H9 (cell line): ENCODE measurements at regions not wholly inside any gene's neighbourhood (a gene's known extent, or its start where the extent isn't known, plus 50 kb on each side); places are given as distances from the start of the nearest gene placed in this dataset.

Source experiments
- DNase-seq: peaks from one replicate; pipeline ENCODE4 v3.0.0-alpha.2; 2017
- H2AFZ ChIP-seq: one replicate; pipeline ENCODE4 v1.6.1; 2013; ENCODE audit warnings: mild to moderate bottlenecking, low read length, control low read depth, moderate library complexity
- H2AK5ac ChIP-seq: 2 replicates; pipeline ENCODE4 v1.6.1; 2013; ENCODE audit warnings: low read length, control low read depth, mixed read lengths; ENCODE audit not compliant: insufficient read length
- H2BK120ac ChIP-seq: one replicate; pipeline ENCODE4 v1.6.1; 2013; ENCODE audit warnings: low read depth, mild to moderate bottlenecking, low read length, control low read depth, inconsistent platforms; ENCODE audit not compliant: poor library complexity, severe bottlenecking
- H2BK12ac ChIP-seq: 2 replicates; pipeline ENCODE4 v1.6.1; 2013; ENCODE audit warnings: low read length, control low read depth, mixed read lengths, low read depth; ENCODE audit not compliant: insufficient read length
- H2BK15ac ChIP-seq: 2 replicates; pipeline ENCODE4 v1.6.1; 2013; ENCODE audit warnings: low read depth, low read length, control low read depth
- H2BK20ac ChIP-seq: one replicate; pipeline ENCODE4 v1.6.1; 2013; ENCODE audit warnings: low read depth, mild to moderate bottlenecking, low read length, control low read depth, inconsistent platforms; ENCODE audit not compliant: poor library complexity, severe bottlenecking
- H2BK5ac ChIP-seq: 2 replicates; pipeline ENCODE4 v1.6.1; 2013; ENCODE audit warnings: low read length, control low read depth, mixed read lengths; ENCODE audit not compliant: insufficient read length
- H3K14ac ChIP-seq: 2 replicates; pipeline ENCODE4 v1.6.1; 2013; ENCODE audit warnings: low read length, control low read depth; ENCODE audit not compliant: insufficient read depth
- H3K18ac ChIP-seq: 2 replicates; pipeline ENCODE4 v1.6.1; 2013; ENCODE audit warnings: low read depth, mild to moderate bottlenecking, mixed read lengths, low read length, control low read depth; ENCODE audit not compliant: insufficient read length
- H3K23ac ChIP-seq: 2 replicates; pipeline ENCODE4 v1.6.1; 2013; ENCODE audit warnings: low read length, control low read depth, mixed read lengths, low read depth; ENCODE audit not compliant: insufficient read length
- H3K23me2 ChIP-seq: 2 replicates; pipeline ENCODE4 v1.6.1; 2013; ENCODE audit warnings: low read depth, mild to moderate bottlenecking, mixed read lengths, low read length, control low read depth; ENCODE audit not compliant: insufficient read length, poor library complexity, severe bottlenecking
- H3K27ac ChIP-seq: 2 replicates; pipeline ENCODE4 v1.5.1; 2013; ENCODE audit warnings: low read length, control low read depth, mixed read lengths, low read depth; ENCODE audit not compliant: insufficient read length
- H3K27me3 ChIP-seq: 2 replicates; pipeline ENCODE4 v1.6.1; 2013; ENCODE audit warnings: low read length, control low read depth, inconsistent platforms; ENCODE audit not compliant: insufficient read depth
- H3K4ac ChIP-seq: 2 replicates; pipeline ENCODE4 v1.6.1; 2013; ENCODE audit warnings: low read depth, mild to moderate bottlenecking, control low read depth, inconsistent platforms, low read length, moderate library complexity
- H3K4me1 ChIP-seq: 2 replicates; pipeline ENCODE4 v1.6.1; 2013; ENCODE audit warnings: low read length, control low read depth, inconsistent platforms; ENCODE audit not compliant: insufficient read depth
- H3K4me2 ChIP-seq: 2 replicates; pipeline ENCODE4 v1.6.1; 2013; ENCODE audit warnings: low read length, control low read depth, mixed read lengths; ENCODE audit not compliant: insufficient read length, insufficient read depth
- H3K56ac ChIP-seq: 2 replicates; pipeline ENCODE4 v1.6.1; 2013; ENCODE audit warnings: low read depth, mild to moderate bottlenecking, mixed read lengths, low read length, control low read depth; ENCODE audit not compliant: insufficient read length
- H3K79me1 ChIP-seq: 2 replicates; pipeline ENCODE4 v1.6.1; 2013; ENCODE audit warnings: low read depth, mild to moderate bottlenecking, moderate library complexity, low read length, control low read depth, inconsistent platforms; ENCODE audit not compliant: insufficient read depth, poor library complexity, severe bottlenecking
- H3K79me2 ChIP-seq: 2 replicates; pipeline ENCODE4 v1.6.1; 2013; ENCODE audit warnings: low read length, control low read depth, inconsistent platforms; ENCODE audit not compliant: insufficient read depth
- H3K9ac ChIP-seq: 2 replicates; pipeline ENCODE4 v1.6.1; 2013; ENCODE audit warnings: low read length, control low read depth, mixed read lengths; ENCODE audit not compliant: insufficient read length; ENCODE audit errors: extremely low read depth
- H3K9me3 ChIP-seq: one replicate; pipeline ENCODE4 v1.6.1; 2013; ENCODE audit warnings: low read depth, low read length, inconsistent platforms; ENCODE audit not compliant: control insufficient read depth
- H3T11ph ChIP-seq: one replicate; pipeline ENCODE4 v1.6.1; 2013; ENCODE audit warnings: mild to moderate bottlenecking, low read length, control low read depth, inconsistent platforms
- H4K20me1 ChIP-seq: one replicate; pipeline ENCODE4 v1.6.1; 2013; ENCODE audit not compliant: control insufficient read depth, insufficient read length, insufficient read depth
- H4K5ac ChIP-seq: 2 replicates; pipeline ENCODE4 v1.6.1; 2013; ENCODE audit warnings: low read depth, mild to moderate bottlenecking, mixed read lengths, low read length, control low read depth; ENCODE audit not compliant: insufficient read length
- H4K8ac ChIP-seq: replicated peaks from 2 replicates; pipeline ENCODE4 v1.6.1; 2013; ENCODE audit warnings: low read length, control low read depth, mixed read lengths, low read depth; ENCODE audit not compliant: insufficient read length
- H4K91ac ChIP-seq: 2 replicates; pipeline ENCODE4 v1.6.1; 2013; ENCODE audit warnings: low read depth, mild to moderate bottlenecking, moderate library complexity, mixed read lengths, low read length, control low read depth; ENCODE audit not compliant: insufficient read length
- H3K27ac Mint-ChIP-seq, 3 experiments: 2 replicates in 2 of 3; 3 replicates in 1 of 3; pipeline ENCODE4 v1.8.0; 2020 to 2021; ENCODE audit warnings: mixed read lengths in 3 of 3, mild to moderate bottlenecking in 1 of 3, moderate library complexity in 1 of 3
- H3K27me3 Mint-ChIP-seq: 2 replicates; pipeline ENCODE4 v1.8.0; 2021; ENCODE audit warnings: low read depth, mild to moderate bottlenecking, moderate library complexity, mixed read lengths
- H3K36me3 Mint-ChIP-seq, 3 experiments: 2 replicates in 2 of 3; 3 replicates in 1 of 3; pipeline ENCODE4 v1.8.0; 2020 to 2021; ENCODE audit warnings: low read depth in 3 of 3, mixed read lengths in 3 of 3; ENCODE audit not compliant: insufficient read depth in 1 of 3
- H3K4me1 Mint-ChIP-seq, 2 experiments: 2 replicates each; pipeline ENCODE4 v1.8.0; 2020; ENCODE audit warnings: mixed read lengths in 2 of 2
- H3K4me3 Mint-ChIP-seq, 2 experiments: 2 replicates in 1 of 2; 3 replicates in 1 of 2; pipeline ENCODE4 v1.8.0; 2020 to 2021; ENCODE audit warnings: mild to moderate bottlenecking in 2 of 2, mixed read lengths in 2 of 2, moderate library complexity in 1 of 2
- H3K9me3 Mint-ChIP-seq, 2 experiments: 2 replicates in 1 of 2; 3 replicates in 1 of 2; pipeline ENCODE4 v1.8.0; 2020; ENCODE audit warnings: mild to moderate bottlenecking in 2 of 2, mixed read lengths in 2 of 2, moderate library complexity in 1 of 2
- WGBS: extraction: QIAGEN DNeasy Blood & Tissue Kit; methylation state at CpG from one replicate; pipeline ENCODE4 v1.1.7; 2013; ENCODE audit warnings: missing lambda C conversion rate, low lambda C conversion rate, mixed read lengths; ENCODE audit not compliant: insufficient read length; ENCODE audit errors: extremely low coverage; 5-methylcytosine and 5-hydroxymethylcytosine counted together
- TF ChIP-seq, protein P1 (sequence below): fragments of 200-600 bp; sonication (generic); conservative IDR thresholded peaks from 3 replicates; pipeline ENCODE4 v1.8.0; 2021; ENCODE audit warnings: antibody characterized with exemption, mild to moderate bottlenecking

DNA sequence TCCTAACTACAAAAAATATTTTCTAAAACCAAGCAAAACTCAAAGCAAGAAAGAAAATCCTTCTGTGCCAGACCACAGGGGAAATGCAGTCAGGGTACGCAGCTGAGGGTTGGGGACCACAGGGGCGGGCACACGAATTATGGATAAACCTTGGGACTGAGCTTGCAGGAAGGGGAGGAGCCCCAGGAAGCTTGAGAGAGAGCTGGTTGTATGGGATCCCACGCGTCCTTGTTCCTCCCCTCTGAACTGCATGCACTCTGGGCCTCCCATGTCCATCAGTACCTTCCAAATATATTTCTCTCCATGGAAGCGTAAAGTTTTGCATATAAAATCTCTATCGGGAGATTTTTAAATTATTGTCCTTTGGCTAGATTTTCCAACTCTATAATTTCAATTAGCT lies 673.4 kb downstream of the TBC1D22A start:
- Histone ChIP-seq H4K8ac (no peak overlapping the region), H2BK12ac (no peak overlapping the region), H3K9me3 (peaks cover 72% of the 10 kb centered on the region), H3K79me1 (no peaks in the 10 kb centered on the region), H2BK120ac (no peak overlapping the region), H3K4me1 (no peaks in the 10 kb centered on the region), H4K5ac (no peak overlapping the region), H3K79me2 (no peaks in the 10 kb centered on the region), H4K20me1 (no peaks in the 10 kb centered on the region), H2BK20ac (no peak overlapping the region), H3K23me2 (no peaks in the 10 kb centered on the region), H3K14ac (no peak overlapping the region), H3K4me2 (no peak overlapping the region), H2BK5ac (no peak overlapping the region), H3K9ac (no peak overlapping the region), H3K23ac (no peak overlapping the region), H3K27ac (no peak overlapping the region), H2AFZ (no peak overlapping the region), H4K91ac (no peak overlapping the region), H3K18ac (no peak overlapping the region), H2AK5ac (no peak overlapping the region), H3T11ph (no peak overlapping the region), H3K56ac (no peak overlapping the region), H2BK15ac (no peak overlapping the region), H3K4ac (no peak overlapping the region), H3K27me3 (no peaks in the 10 kb centered on the region)
- peaks cover 6 to 20% (median 8%) of the 10 kb centered on the region in 3 experiments; a peak in 6 of 7 replicates for H3K36me3 Mint-ChIP-seq
- H3K27me3 Mint-ChIP-seq: no peaks in the 10 kb centered on the region; the same call in 1 of the 2 replicates
- H3K4me3 Mint-ChIP-seq: no peak overlapping the region
- TF ChIP-seq, protein P1, sequence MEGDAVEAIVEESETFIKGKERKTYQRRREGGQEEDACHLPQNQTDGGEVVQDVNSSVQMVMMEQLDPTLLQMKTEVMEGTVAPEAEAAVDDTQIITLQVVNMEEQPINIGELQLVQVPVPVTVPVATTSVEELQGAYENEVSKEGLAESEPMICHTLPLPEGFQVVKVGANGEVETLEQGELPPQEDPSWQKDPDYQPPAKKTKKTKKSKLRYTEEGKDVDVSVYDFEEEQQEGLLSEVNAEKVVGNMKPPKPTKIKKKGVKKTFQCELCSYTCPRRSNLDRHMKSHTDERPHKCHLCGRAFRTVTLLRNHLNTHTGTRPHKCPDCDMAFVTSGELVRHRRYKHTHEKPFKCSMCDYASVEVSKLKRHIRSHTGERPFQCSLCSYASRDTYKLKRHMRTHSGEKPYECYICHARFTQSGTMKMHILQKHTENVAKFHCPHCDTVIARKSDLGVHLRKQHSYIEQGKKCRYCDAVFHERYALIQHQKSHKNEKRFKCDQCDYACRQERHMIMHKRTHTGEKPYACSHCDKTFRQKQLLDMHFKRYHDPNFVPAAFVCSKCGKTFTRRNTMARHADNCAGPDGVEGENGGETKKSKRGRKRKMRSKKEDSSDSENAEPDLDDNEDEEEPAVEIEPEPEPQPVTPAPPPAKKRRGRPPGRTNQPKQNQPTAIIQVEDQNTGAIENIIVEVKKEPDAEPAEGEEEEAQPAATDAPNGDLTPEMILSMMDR: no peak
- H3K27ac Mint-ChIP-seq: no peak overlapping the region
- H3K9me3 Mint-ChIP-seq: peaks cover 82 to 96% of the 10 kb centered on the region in 2 experiments
- no peaks in the 10 kb centered on the region for H3K4me1 Mint-ChIP-seq
- no CpG with 5 or more reads among the region's 7 CpGs for WGBS
- DNase-seq: no peak
